GM18519 (cell line): ENCODE measurements at regions not wholly inside any gene's neighbourhood (a gene's known extent, or its start where the extent isn't known, plus 50 kb on each side); places are given as distances from the start of the nearest gene placed in this dataset.
"Not testable (repeated sequence)": the region's sequence is repeated elsewhere in the genome, so short reads cannot be mapped to it uniquely, and the experiment has no call there.

Experiments used
- ATAC-seq: cut with Tn5 transposase; IDR thresholded peaks from one replicate; pipeline ENCODE4 v1.9.1; 2021; ENCODE audit warnings: mild to moderate bottlenecking, moderate library complexity; ENCODE audit not compliant: unreplicated experiment, low FRiP score

GRCh38 chr5:82525626-82526025, 247.5 kb upstream of the RPS23 start:
- no peak for ATAC-seq

GRCh38 chr5:82523633-82524032, 245.5 kb upstream of the RPS23 start:
- ATAC-seq: no peak

- ATAC-seq: no peak
Observed at GRCh38 chr5:82522897-82523296, 244.7 kb upstream of the RPS23 start.

GRCh38 chr5:82521431-82522051, 243.4 kb upstream of the RPS23 start:
- no peak for ATAC-seq

GRCh38 chr5:82519558-82519957, 241.4 kb upstream of the RPS23 start:
- no peak for ATAC-seq

- no peak for ATAC-seq
Observed at GRCh38 chr5:82517544-82518075, 239.5 kb upstream of the RPS23 start.

GRCh38 chr5:82513738-82514137, 235.6 kb upstream of the RPS23 start:
- no peak for ATAC-seq

- peak; percentile 84 for ATAC-seq
Observed at GRCh38 chr5:82512025-82512424, 233.9 kb upstream of the RPS23 start.

GRCh38 chr5:82511134-82511533, 233.0 kb upstream of the RPS23 start:
- ATAC-seq: no peak

GRCh38 chr5:82509762-82510161, 231.6 kb upstream of the RPS23 start:
- no peak for ATAC-seq

- ATAC-seq: not testable (repeated sequence)
Observed at GRCh38 chr5:82506390-82506789, 228.2 kb upstream of the RPS23 start.

- ATAC-seq: no peak
Observed at GRCh38 chr5:82499725-82500244, 221.6 kb upstream of the RPS23 start.

- ATAC-seq: no peak
Observed at GRCh38 chr5:82497242-82497641, 219.1 kb upstream of the RPS23 start.

GRCh38 chr5:82494942-82495341, 216.8 kb upstream of the RPS23 start:
- no peak for ATAC-seq

GRCh38 chr5:82493221-82493620, 215.1 kb upstream of the RPS23 start:
- ATAC-seq: no peak

GRCh38 chr5:82491397-82491796, 213.2 kb upstream of the RPS23 start:
- ATAC-seq: no peak

- ATAC-seq: no peak
Observed at GRCh38 chr5:82489683-82490082, 211.5 kb upstream of the RPS23 start.

- no peak for ATAC-seq
Observed at GRCh38 chr5:82487131-82487530, 209.0 kb upstream of the RPS23 start.

GRCh38 chr5:82480331-82480730, 202.2 kb upstream of the RPS23 start:
- no peak for ATAC-seq

- no peak for ATAC-seq
Observed at GRCh38 chr5:82476155-82476554, 198.0 kb upstream of the RPS23 start.

- no peak for ATAC-seq
Observed at GRCh38 chr5:82473262-82473661, 195.1 kb upstream of the RPS23 start.

GRCh38 chr5:82470185-82470994, 192.2 kb upstream of the RPS23 start:
- no peak for ATAC-seq
